ENCODE measurements at regions not wholly inside any gene's neighbourhood (a gene's known extent, or its start where the extent isn't known, plus 50 kb on each side); places are given as distances from the start of the nearest gene placed in this dataset.

DNA sequence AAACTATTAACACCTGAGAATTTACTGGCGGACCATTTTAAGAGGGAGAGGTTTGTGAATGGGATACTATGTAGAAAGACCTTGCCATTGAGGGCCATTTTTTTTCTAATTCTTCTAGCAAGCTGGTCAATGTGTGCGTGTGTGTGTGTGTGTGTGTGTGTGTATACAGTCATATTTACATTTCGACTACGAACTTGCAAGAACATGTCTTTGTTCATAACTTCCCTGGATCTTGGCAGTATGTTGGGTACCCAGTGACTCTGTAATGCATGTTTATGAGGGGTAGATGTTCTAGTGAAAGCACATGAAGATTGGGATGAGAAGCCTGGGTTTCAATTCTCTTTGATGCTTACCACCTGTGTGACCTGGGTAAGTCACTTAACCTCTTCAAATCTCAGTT is 133.6 kb downstream of the UBE2E3 start:
- no peak for DNase-seq

DNA sequence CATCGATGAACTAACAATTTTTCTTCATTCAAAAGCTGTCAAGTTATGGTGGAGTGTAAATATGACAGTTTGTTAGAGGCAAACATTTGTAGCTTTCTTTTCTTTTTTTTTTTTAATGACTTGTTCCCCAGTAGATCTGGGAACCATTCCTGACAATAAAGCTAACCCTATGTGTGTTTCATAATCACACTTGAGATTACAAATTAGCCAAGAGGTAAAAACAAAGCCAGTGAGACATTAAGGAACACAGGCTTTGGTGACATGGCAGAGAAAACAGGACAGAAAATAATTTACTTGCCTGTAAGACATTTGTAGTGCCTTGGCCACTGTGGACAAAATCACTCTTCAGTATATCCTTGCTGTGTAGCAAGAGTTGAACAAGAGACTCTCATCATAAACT is 135.9 kb downstream of the UBE2E3 start:
- no peak for DNase-seq

DNA sequence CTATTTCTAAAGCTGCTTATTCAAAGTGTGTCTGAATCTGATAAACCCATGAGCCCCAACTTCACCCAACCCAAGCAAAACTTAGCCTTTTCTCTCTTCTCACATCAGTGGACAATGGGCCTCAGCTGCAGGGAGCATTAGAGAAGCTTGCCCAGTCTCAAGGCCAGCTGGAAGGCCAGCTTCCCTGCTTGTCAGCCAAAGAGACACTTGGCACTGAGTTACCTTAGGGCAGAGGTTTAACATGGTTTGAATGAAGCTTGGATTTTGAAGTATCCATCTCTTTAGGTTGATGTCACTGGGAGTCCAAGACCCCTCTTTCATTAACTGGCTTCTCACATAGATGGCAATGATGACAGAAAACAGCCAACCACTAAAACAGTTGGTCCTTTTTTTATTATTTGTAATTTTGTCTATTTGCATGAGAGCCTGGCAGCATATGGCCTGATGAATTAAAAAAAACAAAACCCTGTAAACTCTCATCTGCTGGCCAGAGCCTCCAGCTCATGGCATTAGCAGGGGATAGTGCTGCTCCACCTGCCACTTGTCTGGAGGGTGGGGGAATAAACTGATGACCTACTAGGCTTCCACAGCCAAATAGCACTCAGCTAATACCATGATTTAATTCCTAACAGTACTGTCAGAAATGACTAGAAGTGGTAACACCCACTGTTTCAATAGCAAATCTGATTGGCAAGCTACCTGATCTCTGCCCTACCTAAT is 137.0 kb downstream of the UBE2E3 start:
- no peak for DNase-seq

DNA sequence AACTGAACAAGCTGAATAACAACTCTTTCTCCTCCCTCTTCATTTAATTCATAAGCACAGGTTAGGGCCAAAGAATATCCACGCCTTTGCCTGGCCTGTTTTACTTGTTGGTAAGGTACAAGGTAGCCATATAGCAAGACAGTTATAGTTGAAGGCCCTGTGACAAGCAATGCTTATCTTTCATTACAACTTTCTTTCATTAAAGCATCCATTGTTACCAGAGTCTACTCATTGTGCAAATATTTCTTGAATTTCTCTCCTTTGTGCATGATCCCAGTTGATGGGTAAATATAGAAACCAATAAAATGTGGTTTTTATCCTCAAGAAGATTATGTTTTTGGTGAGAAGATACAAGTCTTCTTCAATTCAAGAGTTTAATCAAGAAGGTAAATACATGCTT is 140.2 kb downstream of the UBE2E3 start:
- no peak for DNase-seq

DNA sequence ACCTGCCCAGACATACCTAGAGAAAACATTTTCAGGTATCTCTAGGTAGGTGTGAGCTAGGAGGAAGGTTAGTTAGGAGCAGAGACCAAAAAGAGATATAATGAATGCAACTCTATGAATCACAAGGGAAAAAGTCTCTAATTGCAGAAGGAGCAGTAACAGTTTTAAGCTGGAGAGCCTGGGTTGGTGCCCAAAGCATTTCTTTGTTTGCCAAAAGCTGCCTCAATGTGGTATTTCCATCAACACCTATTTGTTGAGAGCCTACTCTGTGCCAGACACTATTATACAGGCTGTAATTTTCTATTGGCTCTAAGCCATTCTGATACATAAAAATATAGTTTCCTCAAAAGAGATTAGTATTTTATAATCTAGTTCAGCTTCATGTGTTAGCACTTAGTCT is 141.6 kb downstream of the UBE2E3 start:
- DNase-seq = no peak

DNA sequence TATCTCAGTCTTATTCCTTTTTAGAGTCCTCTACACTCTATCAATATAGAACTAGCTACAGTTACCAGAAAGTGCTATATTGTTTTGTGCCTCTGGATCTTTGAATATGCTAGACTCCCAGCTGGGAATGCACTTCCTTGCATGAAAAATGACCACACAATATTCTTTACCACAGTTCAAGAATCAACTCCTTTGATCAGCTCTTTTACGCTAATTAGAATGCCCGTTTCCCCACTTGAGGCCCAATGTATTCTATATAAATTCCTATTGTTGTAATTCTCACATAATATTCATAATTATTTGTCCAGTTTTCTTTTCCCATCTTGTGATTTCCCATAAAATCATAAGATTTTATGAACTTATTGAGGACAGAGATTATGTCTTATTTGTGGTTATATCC is 142.2 kb downstream of the UBE2E3 start:
- DNase-seq = no peak

DNA sequence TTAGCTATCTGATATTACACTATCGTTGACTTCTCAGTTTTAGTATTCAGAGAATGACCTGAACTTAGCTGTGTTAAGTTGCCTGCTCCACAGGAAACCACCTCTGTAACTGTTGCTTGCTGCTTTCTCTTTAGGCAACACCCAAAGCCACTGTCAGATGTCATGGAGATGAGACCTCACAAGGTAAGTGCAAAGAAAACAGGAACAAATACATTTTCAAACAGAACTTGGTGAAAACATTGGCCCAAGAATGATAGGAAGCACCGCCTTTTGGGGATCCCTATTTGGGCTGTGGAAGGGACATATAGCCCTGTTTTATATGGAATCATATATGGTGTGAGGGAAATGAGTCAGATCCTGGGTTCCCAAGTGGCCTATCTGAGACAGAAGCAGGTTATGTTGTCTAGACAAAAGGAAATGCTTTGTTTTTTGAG is 143.4 kb downstream of the UBE2E3 start:
- no peak for DNase-seq

DNA sequence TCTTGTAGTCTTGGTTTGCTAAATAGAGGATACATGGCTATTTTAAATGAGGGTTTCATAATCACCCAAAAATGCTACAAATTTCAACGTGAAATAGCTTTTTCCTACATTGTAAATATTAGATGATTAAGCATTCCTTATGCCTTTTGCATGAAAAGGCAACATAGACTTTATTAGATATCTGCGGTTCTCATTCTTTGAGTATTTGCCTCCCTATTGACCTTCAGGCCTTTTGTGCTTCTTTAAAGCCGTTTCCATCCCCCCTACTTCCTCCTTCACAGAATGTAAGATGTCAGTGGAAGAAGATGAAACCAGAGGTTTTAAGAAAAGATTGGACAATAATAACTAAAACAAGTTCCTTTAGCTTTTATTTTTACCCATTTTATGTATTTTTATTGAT is 144.1 kb downstream of the UBE2E3 start:
- DNase-seq = no peak

DNA sequence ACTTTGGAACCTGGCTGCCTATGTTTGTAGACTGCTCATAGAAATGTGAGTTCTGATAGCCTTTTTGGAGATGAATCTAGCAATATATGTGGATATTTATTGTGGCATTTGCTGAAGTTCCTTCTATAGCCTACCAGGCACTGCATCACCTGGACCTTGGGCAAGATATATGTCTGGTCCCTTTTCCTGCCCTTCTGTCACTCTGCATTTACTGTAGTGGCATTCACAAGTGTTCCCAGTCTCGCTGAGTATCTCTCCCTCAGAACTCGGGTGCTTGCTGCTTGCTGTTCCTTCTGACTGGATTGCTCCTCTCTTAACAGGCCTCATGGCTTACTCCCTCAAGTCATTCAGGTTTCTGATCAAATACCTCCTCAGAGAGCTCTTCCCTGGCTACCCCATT is 145.0 kb downstream of the UBE2E3 start:
- DNase-seq = no peak

DNA sequence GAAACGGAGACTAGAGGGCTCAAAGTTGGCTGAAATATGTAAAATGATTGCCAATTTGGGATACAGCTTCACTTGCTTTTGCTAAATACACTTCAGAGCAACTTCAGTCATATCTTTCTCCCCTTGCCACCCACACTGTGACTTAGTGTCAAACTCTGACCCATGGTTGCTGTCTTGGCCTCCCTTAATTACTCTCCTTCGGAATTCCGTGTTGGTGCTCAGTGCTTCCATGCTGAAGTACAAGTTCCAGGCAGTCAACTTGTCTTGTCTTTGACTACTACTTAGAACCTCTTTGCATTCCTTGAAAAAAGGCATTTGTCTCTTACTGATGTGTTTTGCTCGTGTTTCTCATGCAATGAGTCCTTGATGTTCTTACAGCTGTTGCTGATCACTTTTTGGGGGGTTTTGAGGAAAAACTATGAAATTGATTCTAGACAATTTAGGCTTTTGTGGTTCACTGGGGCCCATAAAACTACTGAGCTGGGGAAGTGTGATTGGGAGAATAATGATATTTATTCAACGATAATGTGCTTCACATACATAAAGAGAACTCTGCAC is 146.0 kb downstream of the UBE2E3 start:
- no peak for DNase-seq

DNA sequence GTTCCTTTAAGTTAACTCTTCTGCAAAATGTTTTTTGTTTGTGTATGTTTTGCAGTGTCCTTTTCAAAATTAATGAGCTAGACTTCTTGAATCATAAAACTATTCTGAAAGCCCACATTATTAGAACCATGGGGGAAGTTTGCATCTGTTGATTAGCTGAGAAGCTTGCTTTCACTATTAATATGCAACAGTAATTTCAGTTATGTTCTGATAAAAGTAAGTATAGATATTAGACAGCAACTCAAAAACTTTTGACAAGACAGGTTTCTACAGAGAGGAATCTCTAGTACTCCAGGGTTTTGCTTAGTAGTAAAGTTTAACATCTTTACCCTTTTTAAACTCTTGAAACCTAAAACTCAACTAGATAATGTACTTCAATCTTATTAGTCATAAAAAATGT is 147.8 kb downstream of the UBE2E3 start:
- no peak for DNase-seq

DNA sequence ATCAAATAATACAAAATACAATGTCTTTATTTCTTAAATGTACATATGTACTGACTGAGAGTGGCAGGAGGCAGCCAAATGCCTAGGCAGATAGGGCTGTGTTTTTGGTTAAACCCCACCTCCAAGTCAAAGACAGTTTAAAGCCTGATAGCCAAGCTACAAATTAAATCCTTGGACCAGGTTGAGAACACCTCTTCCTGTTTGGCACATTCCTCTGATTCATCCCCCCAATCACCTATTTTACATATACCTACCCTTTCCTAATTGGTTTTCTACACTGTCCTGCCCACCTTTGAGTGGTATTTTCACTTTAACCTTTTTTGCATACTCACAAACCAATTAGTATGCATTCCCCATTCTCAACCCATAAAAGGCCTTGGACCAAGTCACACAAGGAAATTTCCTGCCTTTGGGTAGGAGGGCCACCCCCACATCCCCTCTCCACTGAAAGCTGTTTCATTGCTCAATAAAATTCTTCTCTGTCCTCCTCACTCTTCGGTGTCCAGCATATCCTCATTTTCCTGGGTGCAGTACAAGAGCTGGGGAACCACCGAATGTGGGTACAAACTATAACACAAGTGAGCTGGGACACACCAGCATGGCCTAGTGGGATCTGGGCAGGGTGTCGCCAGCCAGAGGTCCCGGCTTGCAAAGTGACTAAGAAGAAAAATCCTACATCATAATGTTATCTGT is 149.1 kb downstream of the UBE2E3 start:
- DNase-seq = no peak

DNA sequence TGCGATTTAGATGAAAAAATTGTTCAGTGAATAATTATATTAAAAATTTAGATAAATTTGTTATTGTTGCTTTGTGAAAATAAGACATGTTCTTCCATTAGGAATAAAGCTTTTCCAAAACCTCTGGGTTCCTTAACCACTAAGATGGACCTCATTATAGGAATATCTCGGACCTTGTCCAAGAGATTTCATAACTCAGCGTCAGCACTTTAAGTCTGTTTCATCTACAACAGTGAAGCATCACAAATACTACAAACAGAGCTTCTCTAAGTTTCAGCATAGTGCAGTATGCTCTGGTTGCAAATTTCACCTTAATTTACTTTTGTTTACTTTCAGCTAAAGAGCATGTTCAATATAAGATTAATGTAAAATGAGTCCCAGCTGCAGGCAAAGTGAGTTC is 150.3 kb downstream of the UBE2E3 start:
- DNase-seq = no peak

DNA sequence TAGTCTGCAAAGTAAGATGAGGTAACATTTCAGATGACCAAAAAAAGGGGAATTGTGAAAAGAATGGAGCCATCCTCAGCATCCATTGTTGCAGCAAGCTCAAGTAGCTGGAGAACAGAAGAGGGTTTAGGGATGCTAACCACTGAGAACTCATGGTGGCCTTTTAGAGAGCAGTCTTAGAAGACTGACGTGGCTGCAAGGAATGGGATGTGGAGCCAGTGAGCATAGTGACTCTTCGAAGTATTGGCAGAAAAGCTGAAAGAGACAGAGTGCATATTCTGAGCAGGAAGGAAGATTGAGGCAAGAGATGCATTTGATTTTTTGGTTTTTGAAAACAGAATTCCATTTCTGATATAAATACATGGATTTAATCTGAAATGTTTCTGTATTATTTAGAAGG is 151.2 kb downstream of the UBE2E3 start:
- DNase-seq = no peak

DNA sequence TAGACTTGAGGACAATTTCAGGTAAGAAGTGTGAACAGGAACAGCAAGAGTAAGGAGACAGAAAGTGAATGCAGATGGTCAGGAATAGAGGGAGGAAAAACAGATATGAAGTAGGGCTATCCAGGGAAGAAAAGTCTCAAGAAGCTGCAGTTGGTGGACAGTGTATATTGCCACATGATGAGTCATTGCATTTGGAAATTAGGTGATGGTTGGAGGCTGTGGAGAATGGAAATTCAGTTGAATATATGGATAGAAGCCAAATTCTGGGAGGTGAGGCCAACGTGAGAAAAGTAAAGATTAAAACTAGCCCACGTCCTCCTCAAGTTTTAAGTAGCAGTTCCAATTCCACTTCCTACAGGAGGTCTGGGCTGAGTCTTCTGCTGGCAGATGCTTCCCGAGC is 158.4 kb downstream of the UBE2E3 start:
- no peak for DNase-seq

DNA sequence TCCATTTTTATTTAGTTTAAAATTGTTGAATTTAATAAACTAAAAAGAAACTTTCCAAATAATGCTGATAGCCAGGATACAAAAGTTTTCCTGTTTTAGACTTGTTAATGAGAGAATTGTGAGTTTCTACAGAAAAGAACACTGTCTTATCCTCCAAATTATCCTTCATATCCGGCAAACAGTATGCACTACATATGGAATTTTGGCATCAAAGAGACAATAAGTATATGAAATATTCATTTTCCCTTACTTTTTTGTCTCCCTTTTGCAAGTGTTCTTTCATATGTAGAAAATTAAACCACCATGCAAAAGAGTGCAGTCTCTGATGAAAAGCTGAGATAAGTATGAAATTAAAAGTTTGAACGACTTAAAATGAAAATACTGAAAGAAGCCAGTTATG is 159.4 kb downstream of the UBE2E3 start:
- no peak for DNase-seq

DNA sequence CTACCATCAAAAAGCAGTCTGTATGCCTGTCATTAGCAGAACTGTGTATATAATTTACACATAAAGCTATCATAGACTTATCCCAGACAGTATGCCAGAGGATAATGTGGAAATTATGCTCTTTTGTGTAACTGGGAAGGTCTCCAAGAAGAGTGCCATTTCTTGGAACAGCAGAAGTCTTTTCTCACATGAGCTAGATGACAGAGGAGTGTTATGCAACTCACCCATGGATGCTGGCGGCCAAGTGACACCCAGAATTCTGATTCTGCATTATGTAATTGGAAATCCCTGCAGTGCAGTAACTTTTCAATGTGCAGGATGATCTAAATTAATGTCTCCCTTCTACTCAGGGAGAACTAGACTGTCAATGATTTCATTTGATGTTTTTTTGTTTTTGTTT is 160.0 kb downstream of the UBE2E3 start:
- DNase-seq = no peak

DNA sequence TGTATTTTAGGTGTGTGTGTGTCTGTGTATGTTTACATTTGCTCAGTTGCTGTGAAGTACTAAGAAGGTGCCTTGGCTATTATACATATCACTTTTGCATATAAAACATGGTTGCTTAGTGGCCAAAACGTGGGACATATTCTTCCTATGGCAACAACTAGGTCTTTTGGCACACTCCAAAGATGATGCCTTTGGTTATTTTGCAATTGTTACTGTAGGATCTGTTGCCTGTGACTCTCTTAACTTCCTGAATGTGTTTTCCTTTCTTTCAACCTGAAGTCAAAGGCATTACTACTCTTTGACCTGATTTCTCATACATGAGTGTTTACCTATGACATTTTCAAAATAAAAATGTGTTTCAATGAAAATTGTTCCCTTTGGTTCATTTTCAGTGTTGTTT is 160.5 kb downstream of the UBE2E3 start:
- no peak for DNase-seq

DNA sequence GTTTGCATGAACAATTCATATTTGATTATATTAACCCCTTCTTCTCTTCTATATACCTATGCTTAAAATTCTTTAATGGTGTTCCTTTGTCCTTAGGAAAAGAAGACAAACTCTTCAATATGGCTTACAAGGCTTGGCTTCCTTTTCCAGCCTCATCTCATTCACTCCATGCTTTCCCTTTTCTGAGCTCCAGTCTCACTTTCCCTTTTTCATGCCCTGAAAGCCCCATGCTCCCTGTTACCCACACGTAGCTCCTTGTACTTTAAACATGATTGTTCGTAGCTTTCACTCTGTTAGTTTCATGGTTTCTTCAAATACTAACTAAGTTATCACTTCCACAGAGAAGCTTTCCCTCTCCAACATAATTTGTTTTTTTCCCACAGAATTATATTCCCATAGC is 161.3 kb downstream of the UBE2E3 start:
- DNase-seq = no peak

DNA sequence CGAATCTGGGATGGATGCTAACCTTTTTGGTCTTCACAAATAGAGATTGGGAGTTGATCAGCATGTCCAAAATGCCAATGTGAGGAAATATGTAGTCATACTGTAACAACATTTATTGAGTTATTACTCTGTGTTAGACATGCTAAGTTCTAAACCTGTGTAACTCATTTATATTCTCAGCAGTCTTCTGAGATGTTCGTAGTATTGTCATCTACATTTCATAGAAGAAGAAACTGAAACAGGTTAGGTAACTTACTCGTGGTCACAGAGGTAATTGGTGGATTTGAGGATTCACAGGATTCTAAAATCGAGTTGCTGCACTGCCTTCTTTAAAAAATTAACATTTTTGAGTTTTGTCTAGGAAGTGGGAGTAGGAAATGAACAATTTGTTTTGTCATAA is 162.1 kb downstream of the UBE2E3 start:
- no peak for DNase-seq

DNA sequence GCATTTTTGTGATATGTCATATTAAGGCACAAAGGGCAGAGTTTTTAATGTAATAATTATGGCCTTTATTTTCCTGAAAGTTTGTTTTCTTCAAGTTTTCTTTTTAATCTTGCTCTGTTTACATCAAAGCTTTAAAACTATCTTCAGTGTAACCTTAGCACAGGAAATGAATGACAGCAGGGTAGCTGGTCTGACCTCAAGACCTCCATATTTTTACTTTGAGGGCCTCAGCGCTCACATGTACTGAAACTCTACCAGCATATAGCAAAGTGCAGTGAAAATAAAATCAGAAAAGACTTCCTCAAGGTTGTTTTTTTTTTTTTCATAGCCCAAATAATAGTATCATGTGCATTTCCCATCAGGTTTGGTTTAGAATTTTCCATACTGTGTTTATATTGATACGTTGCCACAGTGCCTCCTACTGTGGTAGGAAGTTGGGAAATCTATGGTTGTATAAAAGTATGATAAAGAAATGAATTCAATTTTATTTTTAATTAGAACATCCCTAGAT is 163.4 kb downstream of the UBE2E3 start:
- no peak for DNase-seq

DNA sequence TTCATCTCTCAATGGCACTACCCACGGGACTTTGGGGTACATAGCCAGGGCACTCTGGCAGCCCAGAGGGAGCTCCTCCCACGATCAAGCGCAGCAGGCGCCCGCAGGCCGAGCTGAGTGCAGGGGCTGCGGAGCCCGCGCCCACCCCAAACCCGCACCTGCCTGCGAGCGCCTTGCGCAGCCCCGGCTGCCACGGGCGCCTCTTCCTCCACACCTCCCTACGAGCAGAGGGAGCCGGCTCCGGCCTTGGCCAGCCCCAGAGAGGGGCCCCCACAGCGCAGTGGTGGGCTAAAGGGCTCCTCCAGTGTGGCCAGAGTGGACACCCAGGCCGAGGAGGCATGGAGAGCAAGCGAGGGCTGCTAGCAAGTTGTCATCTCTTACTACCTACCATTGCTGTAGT is 165.2 kb downstream of the UBE2E3 start:
- no peak for DNase-seq

DNA sequence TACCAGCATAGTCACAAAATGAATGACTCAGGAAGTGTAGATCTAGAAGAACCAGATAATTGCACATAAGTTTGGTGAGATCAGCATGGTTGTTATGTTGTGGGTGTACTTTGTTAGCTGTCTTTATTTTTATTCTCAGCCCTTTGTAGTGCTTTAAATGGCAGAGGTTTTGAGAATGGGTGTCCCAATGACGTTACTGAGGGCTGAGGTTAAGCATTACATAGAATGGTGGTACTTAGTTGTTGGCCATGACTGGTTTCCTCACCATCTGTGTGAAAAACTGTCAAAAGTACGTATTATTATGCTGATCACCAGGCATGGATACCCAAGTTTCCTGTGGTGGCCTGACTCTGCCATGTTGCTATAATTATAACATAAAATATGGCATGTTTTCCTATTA is 165.8 kb downstream of the UBE2E3 start:
- DNase-seq = no peak

DNA sequence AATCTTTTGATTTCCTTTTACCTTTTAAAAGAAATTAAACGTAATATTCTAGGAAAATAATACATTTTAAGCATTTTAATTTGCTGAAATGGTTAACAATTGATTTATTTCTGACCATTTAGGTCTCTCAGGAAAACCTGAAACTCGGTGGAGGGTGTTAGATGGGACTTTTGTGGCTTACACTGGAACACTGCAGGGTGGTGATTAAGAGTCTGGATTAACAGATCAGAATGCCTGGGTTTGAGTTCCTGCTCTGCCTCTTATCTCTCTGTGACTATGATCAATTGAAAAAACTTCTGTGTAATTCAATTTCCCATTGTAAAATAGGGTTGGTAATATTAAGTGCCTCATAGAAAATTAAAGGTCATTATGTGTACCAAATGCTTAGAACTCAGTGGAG is 168.7 kb downstream of the UBE2E3 start:
- no peak for DNase-seq

All from renal pelvis (tissue), 1 donor.